ENCODE measurements at regions not wholly inside any gene's neighbourhood (a gene's known extent, or its start where the extent isn't known, plus 50 kb on each side); places are given as distances from the start of the nearest gene placed in this dataset.

- TF ChIP-seq CTCF (conservative IDR thresholded peaks at IDR 0.05) (no peak), ZFX (IDR thresholded peaks at IDR 0.05) (no peak)
Measured at GRCh38 chr21:20030390-20030789, 967.8 kb upstream of the NCAM2 start.
